ENCODE measurements at regions not wholly inside any gene's neighbourhood (a gene's known extent, or its start where the extent isn't known, plus 50 kb on each side); places are given as distances from the start of the nearest gene placed in this dataset.

- TF ChIP-seq YY1 (IDR thresholded peaks at IDR 0.05; ENCODE audit: insufficient read depth, insufficient read length) (no peak), ZNF274 (IDR thresholded peaks at IDR 0.05; ENCODE audit: low read depth, low read length) (no peak), SUZ12 (IDR thresholded peaks at IDR 0.05; ENCODE audit: extremely low read depth, insufficient read depth, insufficient read length) (no peak)
Measured at GRCh38 chr15:29624271-29624670, 198.0 kb downstream of the TJP1 start.

Measured in NT2/D1 (cell line).